HG03378 (cell line): ENCODE measurements at regions not wholly inside any gene's neighbourhood (a gene's known extent, or its start where the extent isn't known, plus 50 kb on each side); places are given as distances from the start of the nearest gene placed in this dataset.

Experiments used
- ATAC-seq: cut with Tn5 transposase; IDR thresholded peaks from one replicate; pipeline ENCODE4 v1.9.1; 2021; ENCODE audit warnings: mild to moderate bottlenecking, moderate library complexity; ENCODE audit not compliant: unreplicated experiment

- ATAC-seq = no peak
Measured at GRCh38 chr5:167150661-167151060, 1140.8 kb upstream of the WWC1 start.

- no peak for ATAC-seq
Measured at GRCh38 chr5:167152561-167152960, 1138.9 kb upstream of the WWC1 start.

GRCh38 chr5:167155387-167156005 is 1135.9 kb upstream of the WWC1 start:
- no peak for ATAC-seq

GRCh38 chr5:167156446-167156845 is 1135.0 kb upstream of the WWC1 start:
- no peak for ATAC-seq

- no peak for ATAC-seq
Measured at GRCh38 chr5:167158588-167158987, 1132.9 kb upstream of the WWC1 start.

GRCh38 chr5:167160388-167160787 is 1131.1 kb upstream of the WWC1 start:
- no peak for ATAC-seq

- no peak for ATAC-seq
Measured at GRCh38 chr5:167166696-167167095, 1124.7 kb upstream of the WWC1 start.

GRCh38 chr5:167167191-167167795 is 1124.2 kb upstream of the WWC1 start:
- ATAC-seq = no peak

- no peak for ATAC-seq
Measured at GRCh38 chr5:167168971-167169370, 1122.5 kb upstream of the WWC1 start.

- ATAC-seq = no peak
Measured at GRCh38 chr5:167171056-167171455, 1120.4 kb upstream of the WWC1 start.

GRCh38 chr5:167177736-167178135 is 1113.7 kb upstream of the WWC1 start:
- ATAC-seq = no peak

- no peak for ATAC-seq
Measured at GRCh38 chr5:167180906-167181305, 1110.5 kb upstream of the WWC1 start.

GRCh38 chr5:167205881-167206280 is 1085.6 kb upstream of the WWC1 start:
- ATAC-seq = no peak

- no peak for ATAC-seq
Measured at GRCh38 chr5:167207081-167207480, 1084.4 kb upstream of the WWC1 start.

- ATAC-seq = no peak
Measured at GRCh38 chr5:167208911-167209310, 1082.5 kb upstream of the WWC1 start.

GRCh38 chr5:167217097-167217743 is 1074.2 kb upstream of the WWC1 start:
- ATAC-seq = no peak

GRCh38 chr5:167219298-167219697 is 1072.1 kb upstream of the WWC1 start:
- no peak for ATAC-seq

- ATAC-seq = no peak
Measured at GRCh38 chr5:167226386-167226785, 1065.1 kb upstream of the WWC1 start.

- ATAC-seq = no peak
Measured at GRCh38 chr5:167228134-167228533, 1063.3 kb upstream of the WWC1 start.

GRCh38 chr5:167229751-167230150 is 1061.7 kb upstream of the WWC1 start:
- no peak for ATAC-seq

- ATAC-seq = no peak
Measured at GRCh38 chr5:167230414-167230813, 1061.0 kb upstream of the WWC1 start.

GRCh38 chr5:167232675-167233311 is 1058.7 kb upstream of the WWC1 start:
- ATAC-seq = no peak
